ENCODE measurements at regions not wholly inside any gene's neighbourhood (a gene's known extent, or its start where the extent isn't known, plus 50 kb on each side); places are given as distances from the start of the nearest gene placed in this dataset.
"Not testable (repeated sequence)": the region's sequence is repeated elsewhere in the genome, so short reads cannot be mapped to it uniquely, and the experiment has no call there.

DNA sequence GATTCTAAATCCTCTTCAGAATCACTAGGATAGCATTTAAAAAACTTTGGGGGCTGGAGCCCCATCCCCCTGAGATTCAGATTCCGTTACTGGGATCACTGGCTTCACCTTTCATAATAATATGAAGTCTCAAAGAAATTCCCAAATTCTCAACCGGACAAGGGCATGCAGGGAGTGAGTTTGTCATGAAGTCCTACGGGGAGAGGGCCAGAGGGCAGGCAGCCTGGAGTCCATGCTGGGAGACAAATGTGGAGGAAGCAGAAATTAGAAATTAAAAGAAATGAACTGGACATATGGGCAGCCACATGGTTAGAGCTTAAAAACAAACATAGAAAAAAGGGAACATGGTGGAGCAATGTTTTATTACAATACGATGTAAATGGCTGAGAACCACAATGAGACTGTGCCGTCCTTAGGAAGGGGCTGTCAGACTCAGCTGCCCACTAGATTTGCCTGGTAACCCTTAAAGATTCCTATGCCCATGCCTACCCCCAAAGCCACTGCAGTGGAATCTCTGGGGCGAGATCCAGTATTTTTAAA is 142.6 kb downstream of the CEBPB start:
- no peak for DNase-seq (ENCODE audit: low read depth)
- TF ChIP-seq, protein P1, sequence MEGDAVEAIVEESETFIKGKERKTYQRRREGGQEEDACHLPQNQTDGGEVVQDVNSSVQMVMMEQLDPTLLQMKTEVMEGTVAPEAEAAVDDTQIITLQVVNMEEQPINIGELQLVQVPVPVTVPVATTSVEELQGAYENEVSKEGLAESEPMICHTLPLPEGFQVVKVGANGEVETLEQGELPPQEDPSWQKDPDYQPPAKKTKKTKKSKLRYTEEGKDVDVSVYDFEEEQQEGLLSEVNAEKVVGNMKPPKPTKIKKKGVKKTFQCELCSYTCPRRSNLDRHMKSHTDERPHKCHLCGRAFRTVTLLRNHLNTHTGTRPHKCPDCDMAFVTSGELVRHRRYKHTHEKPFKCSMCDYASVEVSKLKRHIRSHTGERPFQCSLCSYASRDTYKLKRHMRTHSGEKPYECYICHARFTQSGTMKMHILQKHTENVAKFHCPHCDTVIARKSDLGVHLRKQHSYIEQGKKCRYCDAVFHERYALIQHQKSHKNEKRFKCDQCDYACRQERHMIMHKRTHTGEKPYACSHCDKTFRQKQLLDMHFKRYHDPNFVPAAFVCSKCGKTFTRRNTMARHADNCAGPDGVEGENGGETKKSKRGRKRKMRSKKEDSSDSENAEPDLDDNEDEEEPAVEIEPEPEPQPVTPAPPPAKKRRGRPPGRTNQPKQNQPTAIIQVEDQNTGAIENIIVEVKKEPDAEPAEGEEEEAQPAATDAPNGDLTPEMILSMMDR (IDR thresholded peaks at IDR 0.05; ENCODE audit: low read depth, low read length) = no peak
- no peak for TF ChIP-seq POLR2A (IDR thresholded peaks at IDR 0.05; ENCODE audit: extremely low read depth, insufficient read length)
- TF ChIP-seq, protein P2, sequence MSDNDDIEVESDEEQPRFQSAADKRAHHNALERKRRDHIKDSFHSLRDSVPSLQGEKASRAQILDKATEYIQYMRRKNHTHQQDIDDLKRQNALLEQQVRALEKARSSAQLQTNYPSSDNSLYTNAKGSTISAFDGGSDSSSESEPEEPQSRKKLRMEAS (IDR thresholded peaks at IDR 0.05; ENCODE audit: low read depth, low read length) = 0 out of 2 replicates have a peak, but pooled peaks have one; percentile 18
- no peak for TF ChIP-seq MYC (IDR thresholded peaks at IDR 0.05; ENCODE audit: low read depth, low read length)
- no peak overlapping the region for H3K4me3 ChIP-seq (ENCODE audit: low read depth, low read length)

DNA sequence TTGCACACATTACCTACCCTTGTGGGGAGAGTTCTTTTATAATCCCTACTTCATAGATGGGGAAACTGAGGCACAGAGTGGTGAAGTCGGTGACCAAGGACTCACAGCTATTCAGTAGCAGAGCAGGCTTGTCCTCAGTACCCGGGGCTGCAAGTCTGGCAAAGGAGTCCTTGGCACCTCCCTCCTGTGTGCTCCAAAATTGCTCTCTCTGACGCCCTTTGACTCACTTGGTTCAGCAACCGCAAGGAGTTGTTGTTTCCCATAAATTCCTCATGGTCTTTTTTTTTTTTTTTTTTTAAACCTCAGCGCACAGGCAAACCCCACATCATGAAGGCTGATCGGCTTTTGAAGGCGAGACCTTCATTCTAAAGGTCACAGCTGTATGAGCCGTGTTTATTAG is 143.2 kb downstream of the CEBPB start:
- TF ChIP-seq, protein P1 (IDR thresholded peaks at IDR 0.05; ENCODE audit: low read depth, low read length) = no peak
- no peak overlapping the region for H3K4me3 ChIP-seq (ENCODE audit: low read depth, low read length)
- DNase-seq (ENCODE audit: low read depth) = no peak

DNA sequence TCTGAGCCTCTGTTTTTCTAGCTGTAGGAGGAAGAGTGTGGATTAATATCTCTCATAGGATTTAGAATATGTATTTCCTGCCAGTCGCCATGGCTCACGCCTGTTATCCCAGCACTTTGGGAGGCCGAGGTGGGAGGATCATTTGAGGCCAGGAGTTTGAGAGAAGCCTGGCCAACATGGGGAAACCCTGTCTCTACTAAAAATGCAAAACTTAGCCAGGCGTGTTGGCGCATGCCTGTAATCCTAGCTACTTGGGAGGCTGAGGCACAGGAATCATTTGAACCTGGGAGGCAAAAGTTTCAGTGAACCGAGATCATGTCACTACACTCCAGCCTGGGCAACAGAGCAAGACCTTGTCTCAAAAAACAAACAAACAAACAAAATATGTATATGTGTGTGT is 143.9 kb downstream of the CEBPB start:
- not testable (repeated sequence) for DNase-seq (ENCODE audit: low read depth); H3K4me3 ChIP-seq (ENCODE audit: low read depth, low read length)

DNA sequence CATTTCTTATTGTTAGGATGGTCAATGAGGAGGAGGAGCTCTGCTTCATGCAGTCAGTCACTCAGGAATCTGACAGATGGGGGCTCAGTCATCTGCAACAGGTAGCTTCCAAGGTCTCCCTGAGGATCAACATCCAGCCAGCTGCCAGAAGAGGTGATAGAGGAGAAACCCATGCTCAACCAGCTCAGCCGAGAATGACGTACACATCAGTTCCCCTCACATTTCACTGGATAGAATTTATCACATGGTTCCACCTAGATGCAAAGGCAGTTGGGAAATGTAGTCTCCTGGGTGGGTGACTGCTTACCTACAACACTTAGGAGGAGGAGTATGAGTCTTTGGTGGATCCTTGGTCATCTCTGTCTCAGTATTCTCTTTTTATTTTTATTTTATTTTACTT is 144.5 kb downstream of the CEBPB start:
- peak; percentile 49 for DNase-seq (ENCODE audit: low read depth)
- no peak overlapping the region for H3K4me3 ChIP-seq (ENCODE audit: low read depth, low read length)
- no peak for TF ChIP-seq MYC (IDR thresholded peaks at IDR 0.05; ENCODE audit: low read depth, low read length)
- TF ChIP-seq, protein P2 (IDR thresholded peaks at IDR 0.05; ENCODE audit: low read depth, low read length) = peak; percentile 70
- TF ChIP-seq, protein P1 (IDR thresholded peaks at IDR 0.05; ENCODE audit: low read depth, low read length) = no peak

DNA sequence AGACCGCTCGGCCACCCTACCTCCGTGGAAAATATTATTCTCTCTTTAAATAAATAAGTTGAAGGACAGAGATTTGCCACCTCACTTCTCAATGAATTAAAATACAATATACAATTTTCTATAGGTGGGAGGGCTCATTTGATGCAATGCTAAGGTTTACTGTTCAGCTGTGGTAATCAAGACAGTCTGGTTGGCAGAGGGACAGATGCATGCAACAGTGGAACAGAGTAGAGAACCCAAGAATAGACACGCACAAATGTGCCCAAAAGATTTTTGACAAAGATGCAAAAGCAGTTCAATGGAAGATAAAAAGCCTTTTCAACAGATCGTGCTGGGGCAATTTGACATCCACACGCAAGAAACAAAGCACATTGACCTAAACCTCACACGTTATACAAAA is 145.2 kb downstream of the CEBPB start:
- TF ChIP-seq, protein P2 (IDR thresholded peaks at IDR 0.05; ENCODE audit: low read depth, low read length) = no peak
- TF ChIP-seq POLR2A (IDR thresholded peaks at IDR 0.05; ENCODE audit: extremely low read depth, insufficient read length) (no peak), MYC (IDR thresholded peaks at IDR 0.05; ENCODE audit: low read depth, low read length) (no peak)
- TF ChIP-seq, protein P1 (IDR thresholded peaks at IDR 0.05; ENCODE audit: low read depth, low read length) = no peak
- no peak overlapping the region for H3K4me3 ChIP-seq (ENCODE audit: low read depth, low read length)
- no peak for DNase-seq (ENCODE audit: low read depth)

GRCh38 chr20:50336661-50337060 is 146.0 kb downstream of the CEBPB start:
- no peak overlapping the region for H3K4me3 ChIP-seq (ENCODE audit: low read depth, low read length)
- TF ChIP-seq, protein P2 (IDR thresholded peaks at IDR 0.05; ENCODE audit: low read depth, low read length) = no peak
- TF ChIP-seq MYC (IDR thresholded peaks at IDR 0.05; ENCODE audit: low read depth, low read length) (no peak), POLR2A (IDR thresholded peaks at IDR 0.05; ENCODE audit: extremely low read depth, insufficient read length) (no peak)
- TF ChIP-seq, protein P1 (IDR thresholded peaks at IDR 0.05; ENCODE audit: low read depth, low read length) = no peak
- DNase-seq (ENCODE audit: low read depth) = no peak

All from NB4 (cell line).